HL-60/S4 treated with retinoic acid at 250 ng/mL for 4 days and 3 days (cell line): ENCODE measurements at regions not wholly inside any gene's neighbourhood (a gene's known extent, or its start where the extent isn't known, plus 50 kb on each side); places are given as distances from the start of the nearest gene placed in this dataset.

ENCODE experiments used
- in situ Hi-C: fragments of 300-500 bp; cut with MboI; formaldehyde crosslinking; loops from 2 replicates; pipeline ENCODE4 v1.7.0; 2022; ENCODE audit warnings: low sequenced_read_pairs

DNA sequence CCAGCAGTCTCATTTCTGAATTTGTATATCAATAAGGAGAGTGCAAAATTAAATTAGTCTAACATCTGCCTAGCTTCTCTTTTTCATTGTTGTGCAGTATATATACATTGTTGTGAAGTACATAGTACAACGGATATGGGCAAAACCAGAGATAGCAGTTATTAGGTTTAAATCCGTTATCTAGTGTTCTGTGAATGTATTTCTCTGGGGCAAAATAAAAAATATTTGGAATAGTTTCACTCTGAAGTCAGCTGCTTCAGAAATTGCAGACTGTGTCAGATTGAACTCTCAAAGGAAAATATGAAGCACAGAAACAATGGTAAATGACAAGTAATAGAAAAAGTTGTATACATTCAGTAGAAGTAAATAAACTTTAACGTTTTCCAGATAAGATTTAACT is 836.5 kb upstream of the CXADR start:
- in situ Hi-C loops = no loop called here

DNA sequence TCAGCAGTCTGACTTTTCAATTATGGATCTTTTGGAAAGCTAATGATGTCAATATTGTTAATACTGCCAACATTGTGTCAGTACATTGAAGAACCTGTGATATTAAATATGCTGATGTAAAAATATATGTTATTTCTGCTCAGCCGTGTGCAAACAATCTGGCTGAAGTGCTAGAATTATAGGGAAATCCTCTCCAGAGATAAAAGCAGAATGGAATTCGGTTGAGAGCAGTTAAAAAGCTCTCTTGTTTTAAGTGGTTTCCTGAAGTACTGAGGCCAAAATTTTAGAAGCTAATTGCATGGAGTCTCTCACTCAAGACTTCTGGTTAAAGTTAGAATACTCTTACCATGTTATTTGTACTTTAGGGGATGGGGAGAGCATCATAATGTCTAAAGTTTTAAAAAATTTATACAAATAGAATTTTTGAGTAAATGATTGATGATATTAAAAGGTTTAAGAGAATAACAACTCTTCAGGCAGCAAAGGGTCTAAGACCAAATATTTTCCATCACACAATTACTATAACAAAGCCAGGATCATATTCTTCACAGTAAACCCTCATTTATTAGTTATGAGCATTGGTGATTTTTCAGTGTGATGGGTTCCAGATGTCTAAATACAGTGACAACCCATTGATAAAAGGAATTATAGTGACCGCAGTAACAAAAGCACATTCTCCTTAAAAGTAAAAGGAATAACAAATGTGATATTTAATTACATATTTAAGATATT is 834.2 kb upstream of the CXADR start:
- in situ Hi-C loops = no loop called here

GRCh38 chr21:16695074-16695473 is 817.8 kb upstream of the CXADR start:
- in situ Hi-C loops = no loop called here

GRCh38 chr21:16707274-16707673 is 805.6 kb upstream of the CXADR start:
- in situ Hi-C loops = no loop called here

DNA sequence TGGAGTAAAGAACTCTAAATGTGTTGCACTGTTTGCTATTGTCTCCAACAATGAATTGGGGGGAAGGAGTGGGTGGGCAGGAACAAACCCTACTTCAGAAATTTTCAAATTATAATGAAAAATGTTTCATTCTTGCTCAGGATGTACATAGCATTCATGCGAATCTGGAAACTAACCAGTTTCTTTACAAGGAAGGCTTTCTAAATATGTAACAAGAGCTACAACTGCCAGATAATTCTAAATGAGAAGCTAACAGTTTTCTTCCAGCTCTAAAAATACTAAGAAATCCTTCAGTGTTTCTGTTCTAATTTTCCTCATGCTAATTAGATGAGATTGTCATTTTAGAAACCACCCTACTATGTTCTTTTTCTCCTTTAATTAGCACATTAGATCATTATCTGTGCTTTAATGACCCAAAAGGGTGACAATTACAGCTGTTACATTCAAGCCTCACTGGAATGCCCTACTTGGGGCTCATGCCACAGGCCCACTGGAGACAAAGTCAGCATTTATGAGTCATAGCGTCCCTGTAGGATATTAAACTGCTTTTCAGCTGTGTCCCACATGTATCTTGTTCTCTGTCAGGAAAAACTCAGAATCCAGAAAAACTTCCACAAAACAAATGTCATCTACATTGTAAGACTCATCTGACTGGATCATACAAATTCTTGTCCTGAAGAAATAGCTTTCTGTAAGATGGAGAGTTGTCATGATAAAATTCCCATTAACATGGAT is 804.6 kb upstream of the CXADR start:
- in situ Hi-C loops = no loop called here

DNA sequence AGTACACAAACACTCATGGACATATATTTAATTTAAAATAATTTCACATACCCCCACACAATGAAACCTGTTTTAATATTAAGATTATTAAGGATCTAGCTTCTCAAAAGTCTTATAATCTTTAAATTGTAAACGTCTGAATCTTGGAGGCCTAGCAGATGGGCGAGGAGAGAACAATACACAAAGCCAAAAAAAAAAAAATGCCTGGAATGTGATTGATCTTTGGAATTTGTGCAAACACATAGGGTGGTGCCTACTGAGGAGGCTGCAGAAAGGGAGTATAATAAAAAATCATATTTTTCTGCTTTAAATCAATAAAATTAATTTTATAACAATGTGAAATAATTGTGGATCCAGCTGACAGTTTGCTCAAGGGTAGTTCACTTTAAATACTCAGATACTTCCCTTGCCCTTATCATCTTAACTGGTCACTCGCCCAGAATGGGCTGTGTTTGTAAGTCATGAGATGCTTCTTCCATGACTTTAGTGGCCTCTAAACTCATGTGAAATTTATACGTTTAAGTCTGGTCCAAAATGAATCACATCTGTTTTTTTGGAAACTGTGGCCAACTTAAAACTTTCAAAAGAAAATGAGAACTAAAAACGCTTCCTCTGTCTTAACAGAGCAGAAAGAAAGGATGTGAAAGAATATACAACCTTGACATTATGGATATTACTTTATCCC is 802.8 kb upstream of the CXADR start:
- in situ Hi-C loops = no loop called here

DNA sequence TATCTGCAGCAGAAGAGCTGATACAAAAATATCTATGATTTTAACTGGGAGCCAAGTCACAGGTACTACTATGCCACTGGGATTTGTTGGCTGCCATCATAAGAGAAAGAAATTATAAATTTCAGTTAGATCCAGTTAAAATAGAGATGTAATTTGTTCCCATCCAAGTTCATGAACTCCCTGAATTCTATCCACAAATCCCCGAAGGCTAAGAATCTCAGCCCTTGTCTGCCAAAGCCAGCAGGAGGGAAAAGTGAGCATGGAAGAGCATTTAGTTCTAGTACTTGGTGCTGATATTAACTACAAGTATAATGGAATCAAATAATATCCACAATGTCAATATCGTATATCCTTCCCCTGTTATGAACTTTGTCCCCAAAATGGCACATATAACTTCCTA is 801.1 kb upstream of the CXADR start:
- in situ Hi-C loops = no loop called here

DNA sequence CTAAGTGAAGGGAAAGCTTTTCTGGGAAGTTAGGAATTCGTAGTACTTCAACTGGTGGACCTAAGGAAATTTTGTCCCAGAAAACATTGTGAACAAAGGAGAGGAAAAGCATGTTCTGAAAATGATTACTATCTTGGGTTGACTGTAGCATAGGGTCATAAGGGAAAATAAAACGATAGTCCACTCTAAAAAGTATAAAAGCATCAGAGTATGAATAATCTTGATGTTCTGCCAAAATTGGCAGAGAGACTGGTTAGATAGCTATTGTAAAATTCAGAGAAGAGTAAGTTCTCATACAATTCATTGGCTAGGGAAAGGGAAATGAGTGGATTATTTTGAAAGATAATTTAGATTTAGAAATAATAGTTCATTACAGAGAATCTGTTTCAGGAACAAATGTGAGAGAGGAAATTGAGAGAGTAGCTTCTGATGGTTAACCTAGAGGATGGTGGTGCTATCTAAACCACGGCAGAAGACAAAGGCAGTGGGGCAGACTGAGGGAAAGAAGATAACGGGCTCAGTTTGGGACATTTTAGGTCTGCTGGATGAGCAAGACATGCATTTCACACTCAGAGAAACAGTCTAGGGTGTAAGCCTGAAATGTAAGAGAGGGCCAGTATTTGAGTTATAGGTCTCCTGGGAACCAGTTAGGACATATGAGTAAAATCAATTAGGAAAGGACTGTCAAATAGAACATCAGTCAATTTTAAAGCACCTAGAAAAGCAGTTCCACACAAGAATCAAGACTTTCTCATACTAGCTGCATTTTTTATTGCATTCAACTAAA is 799.3 kb upstream of the CXADR start:
- in situ Hi-C loops = no loop called here

DNA sequence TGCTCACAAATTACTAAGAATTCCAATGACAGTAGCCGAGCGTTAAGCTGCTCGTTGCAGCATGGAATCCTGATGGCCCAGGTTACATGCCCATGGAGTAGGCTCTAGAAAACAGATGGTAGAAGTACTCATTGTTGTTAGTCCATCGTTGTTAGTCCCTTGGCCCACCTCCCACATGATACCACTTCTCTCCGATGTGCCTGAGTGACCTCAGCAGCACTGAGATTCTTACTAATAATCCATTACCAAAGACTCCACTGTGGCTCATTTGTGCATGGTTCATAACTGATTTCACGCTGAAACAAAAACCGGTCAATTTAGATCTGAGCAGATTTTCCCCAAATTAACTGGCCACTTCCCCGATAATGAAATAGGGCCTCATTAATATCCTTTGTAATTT is 772.3 kb upstream of the CXADR start:
- in situ Hi-C loops = no loop called here

DNA sequence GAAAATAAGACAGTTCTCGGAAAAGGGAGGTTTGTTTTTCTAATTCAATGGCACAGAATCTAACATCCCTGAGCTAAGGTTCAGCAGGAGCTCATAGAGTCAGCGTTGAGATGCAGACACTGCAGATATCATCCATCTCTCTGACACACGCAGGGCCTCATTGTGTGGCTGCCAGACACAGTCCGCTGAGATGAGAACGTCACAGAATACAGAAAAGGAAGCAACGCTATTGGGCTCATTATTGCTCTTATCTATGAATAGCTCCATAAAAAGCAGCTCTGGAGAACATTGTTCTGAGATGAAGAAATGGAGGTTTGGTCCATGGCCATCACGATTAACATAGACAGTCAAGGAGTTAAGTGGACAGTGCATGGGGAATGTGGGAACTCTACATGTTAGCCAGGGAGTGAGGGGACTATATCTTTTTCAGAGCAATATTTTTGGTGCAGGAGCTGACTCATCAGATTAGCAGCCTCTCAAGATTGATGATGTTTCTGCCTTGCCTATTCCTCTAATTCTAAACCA is 771.6 kb upstream of the CXADR start:
- in situ Hi-C loops = no loop called here

DNA sequence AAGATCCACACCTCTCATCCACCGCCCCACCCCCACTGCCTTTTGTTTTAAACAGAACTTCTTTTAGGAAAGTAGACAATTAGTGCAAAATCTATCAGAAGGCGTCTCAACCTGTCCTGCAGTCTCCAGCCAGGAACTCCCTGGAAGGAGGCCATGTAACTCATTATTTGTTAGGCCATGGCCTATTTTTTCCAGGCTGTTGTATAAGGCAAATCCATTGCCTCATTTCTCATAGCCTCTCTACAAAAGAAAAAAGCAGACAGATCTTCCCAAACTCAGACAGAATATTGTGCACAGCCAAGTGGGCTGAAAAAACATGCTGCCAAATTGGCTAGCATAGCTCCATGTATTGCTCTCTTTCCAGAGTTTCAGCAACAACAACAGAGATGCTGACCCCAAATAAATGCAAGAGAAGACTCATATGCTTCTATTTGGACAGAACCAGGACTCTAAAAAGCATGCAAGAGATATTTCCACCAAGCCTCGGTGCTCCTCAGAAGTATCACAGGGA is 770.7 kb upstream of the CXADR start:
- in situ Hi-C loops = no loop called here

DNA sequence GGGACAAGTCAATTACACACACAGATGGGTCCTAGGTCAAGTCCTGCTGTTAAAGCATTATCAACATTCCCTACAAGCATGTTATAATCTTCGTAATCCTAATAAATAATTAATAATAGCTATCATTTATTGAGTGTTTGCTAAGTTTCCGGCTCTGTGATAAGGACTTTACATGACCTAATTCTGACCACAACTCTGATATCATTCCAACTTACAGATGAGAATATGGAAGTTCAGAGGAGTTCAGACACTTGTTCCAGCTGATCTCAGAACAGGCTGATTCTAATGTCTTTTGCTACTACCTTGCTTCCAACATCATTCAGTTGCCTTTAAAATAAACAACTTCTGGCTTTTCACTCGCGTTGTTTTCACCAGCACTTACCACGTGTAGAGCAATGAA is 770.1 kb upstream of the CXADR start:
- in situ Hi-C loops = no loop called here

DNA sequence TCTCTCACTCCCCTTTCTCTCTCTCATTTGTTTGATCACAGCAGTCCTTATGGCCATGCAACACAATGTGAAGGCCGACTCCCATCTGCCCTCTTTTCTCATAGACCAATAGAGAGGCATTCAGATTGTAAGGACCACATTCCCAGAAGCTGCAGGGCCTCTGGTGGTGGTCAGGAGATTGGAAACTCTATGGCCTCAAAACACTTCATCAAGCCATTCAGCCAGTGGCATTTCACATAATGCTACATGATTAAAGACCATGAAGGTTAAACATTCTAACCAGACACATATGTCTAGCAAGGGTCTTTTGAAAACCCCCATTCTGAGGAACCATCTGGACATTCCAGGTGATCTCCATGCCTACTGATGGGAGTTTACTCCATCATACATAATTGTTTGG is 769.5 kb upstream of the CXADR start:
- in situ Hi-C loops = no loop called here

DNA sequence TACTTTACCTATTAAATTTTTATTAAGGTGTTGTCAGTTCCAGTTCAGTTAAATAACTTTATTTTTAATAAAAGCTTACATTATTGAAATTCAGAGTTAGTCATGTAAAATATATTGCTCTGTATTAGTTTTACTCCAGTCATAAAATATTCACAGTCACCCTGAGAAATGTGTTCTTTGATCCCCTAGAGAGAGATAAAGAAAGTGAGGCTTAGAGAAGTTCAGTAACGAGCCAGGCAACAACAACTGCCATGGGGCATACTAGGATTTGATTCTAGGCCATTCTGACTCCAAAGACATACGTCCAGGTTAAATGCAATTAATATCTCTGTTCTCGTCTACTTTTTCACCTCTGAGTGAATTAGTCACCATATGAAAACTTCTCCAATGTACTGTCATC is 761.9 kb upstream of the CXADR start:
- in situ Hi-C loops = no loop called here

- in situ Hi-C loops = no loop called here
These were observed 761.0 kb upstream of the CXADR start for GRCh38 chr21:16751695-16752474.

DNA sequence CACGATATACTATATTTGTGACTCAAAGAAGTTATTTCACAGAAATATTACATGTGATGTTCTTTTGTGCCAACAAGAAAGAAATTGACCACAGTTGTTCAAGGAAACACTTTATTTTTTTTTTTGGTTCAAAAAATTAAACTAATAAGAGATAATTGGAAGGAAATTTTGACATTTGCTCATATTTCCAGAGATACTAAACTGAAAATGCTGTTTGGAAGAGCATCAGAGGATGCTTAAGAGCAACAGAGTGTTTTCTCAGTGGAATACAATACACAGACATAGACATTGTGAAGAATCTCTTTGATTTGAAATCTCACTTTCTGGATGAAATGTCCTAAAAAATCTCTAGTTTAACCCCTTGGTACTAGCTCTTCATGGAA is 760.4 kb upstream of the CXADR start:
- in situ Hi-C loops = no loop called here

DNA sequence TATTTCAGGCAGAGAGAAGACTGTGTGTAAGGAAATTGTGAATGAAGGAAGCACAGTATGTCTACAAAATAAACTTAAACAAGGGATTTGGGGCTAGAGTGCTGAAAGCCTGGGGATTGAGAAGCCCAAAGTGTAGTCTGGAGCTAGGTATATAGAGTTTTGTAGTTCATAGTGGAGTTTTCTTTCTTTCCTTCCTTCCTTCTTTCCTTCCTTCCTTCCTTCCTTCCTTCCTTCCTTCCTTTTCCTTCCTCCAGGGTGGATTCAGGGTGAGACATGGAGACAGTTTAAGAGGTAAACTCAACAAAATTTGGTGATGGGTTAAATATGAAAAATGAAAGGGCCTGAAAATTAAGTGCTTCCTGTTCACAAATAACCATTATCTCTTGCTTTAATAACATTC is 757.8 kb upstream of the CXADR start:
- in situ Hi-C loops = no loop called here

DNA sequence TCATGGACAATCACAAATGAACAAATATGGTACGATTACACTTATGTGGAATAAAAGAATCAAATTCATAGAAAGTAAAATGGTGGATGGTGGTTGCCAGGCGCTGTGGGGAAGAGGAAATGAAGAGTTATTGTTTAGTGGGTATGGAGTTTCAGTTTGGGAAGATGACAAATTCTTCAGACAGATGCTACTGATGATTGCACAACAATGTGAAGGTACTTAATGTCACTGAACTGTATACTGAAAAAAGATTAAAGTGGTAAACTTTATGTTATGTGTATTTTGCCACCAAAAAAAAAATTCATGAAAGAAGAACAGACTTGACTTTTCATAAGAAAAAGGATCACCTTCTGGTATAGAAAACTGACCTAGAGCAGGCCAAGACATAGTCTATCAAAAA is 745.6 kb upstream of the CXADR start:
- in situ Hi-C loops = no loop called here

DNA sequence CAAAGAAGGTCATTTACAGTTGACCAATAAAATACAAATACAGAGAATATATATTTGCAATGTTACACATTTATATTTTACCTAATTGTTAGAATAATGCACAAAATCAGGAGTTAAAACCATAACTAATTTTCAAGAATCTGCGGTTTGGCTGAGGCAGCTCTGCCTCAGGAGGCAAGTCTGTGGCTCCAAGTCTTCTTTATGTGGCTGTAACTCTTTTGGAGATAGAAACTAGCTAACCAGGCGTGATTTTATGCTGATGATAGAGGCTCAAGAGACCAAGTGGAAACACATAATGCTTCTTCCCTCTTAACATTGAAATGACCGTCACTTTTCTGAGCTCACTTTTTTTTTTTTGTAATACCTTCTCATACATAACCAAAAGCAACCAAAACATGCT is 744.7 kb upstream of the CXADR start:
- in situ Hi-C loops = no loop called here

GRCh38 chr21:16770266-16770665 is 742.6 kb upstream of the CXADR start:
- in situ Hi-C loops = no loop called here
